ENCODE measurements at regions not wholly inside any gene's neighbourhood (a gene's known extent, or its start where the extent isn't known, plus 50 kb on each side); places are given as distances from the start of the nearest gene placed in this dataset.
"Not testable (repeated sequence)": the region's sequence is repeated elsewhere in the genome, so short reads cannot be mapped to it uniquely, and the experiment has no call there.

DNA sequence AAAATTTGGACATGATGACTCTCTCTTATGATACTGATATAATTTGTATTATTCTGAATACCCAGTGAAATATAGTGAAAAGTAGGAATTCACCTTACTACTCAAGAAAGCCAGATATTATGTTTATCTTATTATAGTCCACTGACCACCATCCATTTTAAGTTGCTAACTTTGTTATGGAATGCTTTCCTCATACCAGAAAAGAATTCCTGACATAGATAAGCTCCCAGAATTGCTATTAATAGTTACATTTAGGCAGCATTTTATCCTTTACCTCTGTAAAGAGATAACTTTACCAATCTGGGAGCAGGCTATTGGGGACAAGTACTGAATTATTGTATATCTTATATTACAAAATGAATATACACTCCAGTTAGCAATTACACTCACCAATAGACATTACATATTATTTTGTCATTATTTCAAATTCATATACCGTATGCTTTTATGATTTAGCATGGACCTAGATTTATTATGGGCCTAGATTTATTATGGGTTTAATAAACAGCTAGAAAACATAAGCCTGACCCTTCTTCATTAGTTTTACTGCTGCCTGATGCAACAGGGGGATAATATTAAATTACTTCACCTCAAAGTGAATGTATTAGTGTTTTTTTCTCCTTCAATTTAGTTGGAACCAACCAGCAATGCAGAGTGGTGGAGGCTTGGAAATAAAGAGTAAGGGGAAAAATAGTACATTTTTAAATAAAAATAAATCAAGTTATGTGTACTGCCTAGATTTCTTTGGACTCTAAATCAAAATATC is 1886.1 kb downstream of the PCDH9 start:
- DNase-seq = no peak

DNA sequence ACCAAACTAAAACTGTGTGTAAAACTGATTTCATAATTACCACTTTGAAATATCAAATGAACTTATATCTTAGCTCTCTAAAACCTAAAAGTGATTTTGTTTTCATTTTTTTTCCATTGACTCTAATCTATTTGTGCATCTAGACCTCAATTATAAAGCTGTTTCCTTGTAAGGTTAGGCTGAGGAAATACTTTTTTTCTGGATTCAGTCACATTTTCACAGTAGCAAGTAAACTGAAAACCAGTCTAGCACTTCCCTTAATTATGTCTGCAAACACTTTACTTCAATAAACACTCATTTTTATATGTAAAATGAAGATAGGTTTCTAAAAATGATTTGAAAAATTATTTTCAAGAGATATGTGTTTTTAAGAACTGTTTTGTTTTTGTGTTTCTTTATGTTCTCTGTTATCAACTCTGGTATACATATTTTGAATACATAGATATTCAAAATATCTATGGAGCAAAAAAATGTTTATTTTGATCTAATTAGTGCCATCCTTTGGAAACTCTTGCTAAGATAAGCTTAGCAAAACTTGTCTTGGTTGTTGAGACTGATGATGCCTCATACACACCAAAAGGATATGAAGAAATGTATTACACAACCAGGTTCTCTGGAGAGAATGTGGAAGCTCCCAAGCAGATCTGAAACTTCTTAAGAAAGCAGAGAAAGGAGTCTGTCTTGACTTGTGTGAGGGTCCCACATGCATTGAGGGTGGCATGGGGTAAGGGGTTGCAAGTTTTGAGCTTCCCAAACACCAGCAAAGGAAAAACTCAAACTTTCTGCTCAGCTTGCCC is 1887.4 kb downstream of the PCDH9 start:
- DNase-seq = no peak

DNA sequence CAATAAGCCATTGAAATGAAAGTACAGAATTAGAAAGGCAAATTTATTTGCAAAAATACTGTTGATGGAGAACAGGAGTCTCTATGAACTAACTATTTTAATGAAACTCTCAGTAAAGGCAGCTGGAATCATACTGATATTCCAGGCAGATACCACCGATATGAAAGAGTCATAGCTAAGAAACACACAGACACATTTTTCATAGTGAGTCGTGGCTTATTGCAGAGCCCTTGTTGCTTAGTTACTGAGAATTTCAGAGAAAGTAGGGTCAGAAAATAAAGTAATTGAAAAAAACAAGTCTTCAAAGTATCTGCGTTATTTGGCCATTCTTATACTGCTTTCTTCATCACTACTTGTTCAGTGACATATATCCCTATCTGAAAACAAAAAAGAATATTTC is 1890.9 kb downstream of the PCDH9 start:
- no peak for DNase-seq

DNA sequence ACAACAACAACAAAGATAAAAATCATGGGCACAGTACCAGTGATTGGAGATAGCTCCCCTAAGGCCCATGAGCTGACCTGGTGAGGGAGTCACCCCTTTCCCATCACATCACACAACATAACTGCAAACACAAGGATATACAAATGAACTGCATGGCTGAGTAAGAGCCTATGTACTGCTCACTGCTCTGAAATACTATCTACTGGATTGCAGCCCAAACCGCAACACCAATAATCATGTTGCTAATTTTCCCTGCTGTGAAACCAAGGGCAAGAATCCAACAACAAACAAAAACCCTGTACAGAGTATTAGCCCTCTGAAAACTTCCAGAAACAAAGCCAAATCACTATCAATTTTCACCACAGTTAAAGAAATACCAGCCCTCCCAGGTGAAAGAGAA is 1893.2 kb downstream of the PCDH9 start:
- no peak for DNase-seq

DNA sequence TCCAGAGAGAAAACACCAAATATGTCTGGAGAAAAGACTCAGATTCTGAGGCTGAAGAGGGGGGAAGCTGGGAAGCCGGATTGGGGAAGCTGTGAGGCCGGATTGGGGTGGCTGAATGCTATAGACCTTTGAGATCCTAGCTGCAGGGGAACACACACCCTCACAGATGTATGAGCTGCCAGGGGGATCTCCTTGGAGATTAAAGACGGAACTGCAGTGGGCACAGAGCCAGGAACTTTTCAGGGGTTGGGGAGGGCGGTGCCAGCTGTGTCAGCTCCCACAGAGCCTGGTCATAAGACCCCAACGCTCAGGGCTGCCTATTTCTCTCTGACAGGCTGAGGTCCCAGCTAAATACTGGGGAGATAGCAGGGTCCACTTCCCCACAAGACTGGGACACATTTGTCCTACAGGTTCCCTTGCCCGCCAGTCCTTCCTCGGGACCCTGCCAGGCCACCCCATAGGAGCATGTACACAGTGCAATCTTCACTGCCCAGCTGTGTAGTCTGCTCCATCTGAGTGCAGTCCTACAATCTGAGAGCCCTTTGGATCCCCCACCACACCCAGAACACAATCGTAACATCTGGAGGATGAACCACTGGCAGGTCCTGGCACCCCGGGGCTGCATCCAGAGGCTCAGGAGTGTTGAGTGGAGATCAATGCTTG is 1893.9 kb downstream of the PCDH9 start:
- DNase-seq = no peak

DNA sequence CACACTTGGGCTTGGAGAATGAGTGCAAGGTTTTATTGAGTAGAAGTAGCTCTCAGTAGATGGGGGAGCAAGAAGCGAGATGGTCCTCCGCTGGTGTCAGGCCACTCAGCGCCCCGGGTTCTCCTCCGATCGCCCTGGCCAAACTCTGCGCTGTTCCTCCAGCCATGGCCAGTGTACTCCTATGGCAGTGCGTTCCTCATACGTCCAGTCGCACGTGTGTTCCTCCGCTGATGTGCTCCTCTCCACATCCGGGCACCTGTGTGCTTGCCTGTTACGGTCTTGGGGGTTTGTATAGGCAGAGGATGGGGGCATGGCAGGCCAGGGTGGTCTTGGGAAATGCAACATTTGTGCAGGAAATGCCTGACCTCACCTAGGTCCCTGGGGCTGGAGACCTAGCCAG is 1899.4 kb downstream of the PCDH9 start:
- no peak for DNase-seq

DNA sequence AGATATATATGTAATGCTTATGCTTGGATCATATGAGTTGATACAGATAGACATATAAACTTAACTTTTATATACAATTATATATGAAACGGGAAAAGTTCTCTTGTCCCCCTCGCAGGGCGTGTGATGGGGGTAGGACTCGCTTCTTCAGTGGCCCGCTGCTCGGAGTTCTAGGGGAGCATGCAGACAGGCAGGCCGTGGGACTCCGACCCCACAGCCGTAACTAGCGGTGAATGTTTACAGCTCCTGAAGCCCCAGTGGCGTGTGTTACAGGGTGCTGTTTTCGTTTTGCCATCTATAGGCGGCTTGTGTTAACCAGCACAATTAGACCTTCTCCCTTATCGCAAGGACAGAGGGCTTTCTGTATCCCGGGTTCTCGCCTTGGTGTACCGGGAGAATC is 1899.8 kb downstream of the PCDH9 start:
- no peak for DNase-seq

DNA sequence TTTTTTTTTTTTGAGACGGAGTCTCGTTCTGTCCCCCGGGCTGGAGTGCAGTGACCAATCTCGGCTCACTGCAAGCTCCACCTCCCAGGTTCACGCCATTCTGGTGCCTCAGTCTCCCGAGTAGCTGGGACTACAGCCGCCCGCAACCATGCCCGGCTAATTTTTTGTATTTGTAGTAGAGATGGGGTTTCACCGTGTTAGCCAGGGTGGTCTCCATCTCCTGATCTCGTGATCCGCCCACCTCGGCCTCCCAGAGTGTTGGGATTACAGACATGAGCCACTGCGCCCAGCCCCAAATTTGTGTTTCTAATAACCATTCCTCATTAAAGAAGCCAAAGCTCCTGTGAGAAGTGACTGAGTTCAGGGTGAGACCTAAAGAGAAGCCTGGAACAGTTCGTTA is 1906.9 kb downstream of the PCDH9 start:
- not testable (repeated sequence) for DNase-seq

DNA sequence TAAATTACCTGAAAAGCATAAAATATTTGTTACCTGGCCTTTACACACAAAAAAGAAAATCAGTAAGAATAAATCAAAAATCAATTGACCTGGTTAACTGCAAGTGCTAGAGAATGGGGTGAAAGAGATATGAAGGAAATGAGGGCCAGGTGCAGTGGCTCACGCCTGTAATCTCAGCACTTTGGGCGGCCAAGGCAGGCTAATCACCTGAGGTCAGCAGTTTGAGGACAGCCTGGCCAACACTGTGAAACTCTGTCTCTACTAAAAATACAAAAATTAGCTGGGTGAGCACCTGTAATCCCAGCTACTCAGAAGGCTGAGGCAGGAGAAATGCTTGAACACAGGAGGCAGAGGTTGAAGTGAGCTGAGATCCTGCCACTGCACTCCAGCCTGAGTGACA is 1908.7 kb downstream of the PCDH9 start:
- not testable (repeated sequence) for DNase-seq

DNA sequence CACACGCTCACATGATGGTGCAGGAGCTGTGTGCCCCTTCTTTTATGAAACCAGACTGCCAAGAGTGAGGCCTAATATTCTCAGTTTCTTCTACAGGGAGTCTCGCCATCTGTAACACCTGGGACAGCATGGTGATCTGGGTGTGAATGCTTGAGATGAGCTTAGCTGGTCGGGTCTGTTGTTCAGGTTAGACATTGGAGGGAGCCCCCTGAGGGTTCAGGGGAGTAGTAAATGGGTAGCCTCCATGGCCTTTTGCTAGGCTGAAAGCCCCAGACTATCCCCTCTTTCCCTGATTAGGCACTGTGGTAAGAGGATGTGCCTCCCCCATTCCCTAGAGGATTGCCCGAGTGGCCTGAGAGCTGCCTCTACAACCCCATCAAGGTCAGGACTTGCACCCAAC is 1916.1 kb downstream of the PCDH9 start:
- DNase-seq = no peak

DNA sequence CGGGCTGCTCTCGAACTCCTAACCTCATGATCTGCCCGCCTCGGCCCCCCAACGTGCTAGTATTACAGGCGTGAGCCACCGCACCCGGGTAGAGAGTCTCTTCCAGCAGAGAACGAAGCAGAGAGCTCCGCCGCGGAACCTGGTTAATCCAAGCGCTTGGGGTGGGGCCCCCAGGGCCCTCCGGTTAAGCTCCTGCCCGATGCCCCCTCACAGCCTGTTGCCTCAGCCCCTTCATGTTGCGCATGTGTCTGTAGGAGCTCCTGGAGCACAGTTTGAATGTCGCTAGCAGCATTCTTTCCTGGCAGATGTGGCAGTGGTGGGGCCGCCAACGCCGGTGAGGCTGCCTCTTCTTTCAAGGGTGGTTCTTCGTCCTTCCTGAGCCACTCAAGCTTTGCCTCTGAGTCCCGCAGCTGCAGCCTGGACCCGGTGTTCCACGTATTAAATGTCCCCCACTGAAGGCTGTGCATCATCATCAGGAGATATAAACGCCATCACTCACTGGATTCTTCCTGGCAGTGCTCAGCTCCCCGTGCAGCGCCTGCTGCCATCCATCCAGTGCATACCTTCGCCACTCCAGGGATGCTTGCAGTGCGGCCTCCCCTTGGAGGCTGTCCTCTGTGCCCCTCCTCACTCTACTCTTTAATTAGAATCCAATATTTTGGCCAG is 1919.3 kb downstream of the PCDH9 start:
- DNase-seq = no peak

DNA sequence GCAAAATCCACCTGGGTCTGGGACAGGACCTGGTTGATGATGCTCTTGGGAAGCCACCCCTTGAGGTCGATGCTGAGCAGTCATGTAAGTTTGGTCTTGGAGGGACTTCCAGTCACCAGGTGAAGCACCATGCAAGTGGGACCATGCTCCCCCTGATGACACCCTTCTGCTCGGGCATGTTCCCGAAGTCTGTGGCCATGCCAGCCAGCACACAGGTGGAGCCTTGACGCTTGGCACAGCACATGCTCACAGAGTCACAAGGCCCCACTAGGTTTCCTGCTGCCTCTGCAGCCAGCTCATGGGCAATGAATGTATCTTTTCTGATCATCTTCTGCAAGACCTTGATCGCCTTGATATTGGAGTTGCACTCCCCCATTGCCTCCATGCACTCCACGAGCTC is 1920.2 kb downstream of the PCDH9 start:
- DNase-seq = no peak

DNA sequence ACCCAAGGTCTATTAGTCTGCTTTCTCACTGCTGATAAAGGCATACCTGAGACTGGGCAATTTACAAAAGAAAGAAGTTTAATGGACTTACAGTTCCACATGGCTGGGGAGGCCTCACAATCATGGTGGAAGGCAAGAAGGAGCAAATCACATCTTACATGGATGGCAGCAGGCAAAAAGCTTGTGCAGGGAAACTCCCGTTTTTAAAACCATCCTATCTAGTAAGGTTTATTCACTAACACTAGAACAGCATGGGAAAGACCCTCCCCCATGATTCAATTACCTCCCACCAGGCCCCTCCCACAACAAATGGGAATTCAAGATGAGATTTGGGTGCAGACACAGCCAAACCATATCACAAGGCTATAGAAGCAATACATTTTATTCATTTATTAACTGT is 1921.4 kb downstream of the PCDH9 start:
- not testable (repeated sequence) for DNase-seq

DNA sequence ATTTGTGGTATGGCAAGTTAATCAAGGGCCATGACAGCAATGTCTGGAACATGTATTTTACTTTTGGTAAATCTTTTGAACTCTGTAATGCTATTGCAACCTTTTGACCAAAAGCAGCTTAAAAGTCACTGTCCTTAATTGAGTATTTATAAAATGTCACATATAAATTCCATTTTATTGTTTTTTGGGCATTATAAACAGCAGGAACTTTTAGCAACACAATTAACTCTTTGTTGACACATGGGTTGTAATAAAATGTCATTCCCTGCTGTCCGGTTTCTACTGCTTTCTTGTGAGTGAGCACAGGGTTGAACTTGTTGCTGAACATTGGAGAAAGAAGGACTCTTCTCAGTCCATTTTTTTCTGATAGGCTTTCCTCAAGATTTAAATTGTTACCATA is 1923.1 kb downstream of the PCDH9 start:
- no peak for DNase-seq

DNA sequence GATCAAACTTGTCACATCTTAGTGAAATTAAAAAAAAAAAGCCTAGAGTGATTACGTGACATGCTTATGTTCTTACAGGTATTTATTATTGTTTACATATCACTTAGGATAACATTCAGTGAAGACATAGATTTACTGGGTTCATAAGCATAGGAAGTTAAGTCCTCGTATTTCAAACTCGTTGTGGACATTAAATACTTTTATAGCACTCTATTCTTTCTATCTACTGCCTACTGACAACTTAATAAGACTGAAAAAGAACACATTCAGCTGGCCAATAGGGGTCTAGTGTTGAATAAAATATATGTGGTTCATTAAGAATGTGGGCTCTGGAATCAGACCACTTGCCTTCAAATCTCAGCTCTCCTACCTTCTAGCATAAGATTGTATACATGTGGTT is 1927.4 kb downstream of the PCDH9 start:
- DNase-seq = no peak

DNA sequence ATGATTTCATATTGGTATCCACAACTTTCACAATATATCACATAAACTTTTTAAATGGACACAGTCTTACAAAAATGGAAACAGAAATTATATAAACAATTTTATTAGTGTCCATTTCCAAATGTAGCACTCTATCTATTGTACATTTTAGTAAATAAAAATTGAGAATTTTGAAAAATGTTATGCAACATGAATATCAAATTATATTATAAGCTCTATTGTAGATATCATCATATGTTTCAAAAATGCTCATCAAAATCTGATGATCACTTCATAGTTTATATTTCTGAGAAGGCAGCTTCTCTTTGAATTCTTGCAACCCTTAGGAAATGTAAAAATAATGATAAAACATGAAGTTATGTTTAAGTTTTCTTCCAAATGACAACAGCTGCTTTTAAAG is 1928.6 kb downstream of the PCDH9 start:
- no peak for DNase-seq

DNA sequence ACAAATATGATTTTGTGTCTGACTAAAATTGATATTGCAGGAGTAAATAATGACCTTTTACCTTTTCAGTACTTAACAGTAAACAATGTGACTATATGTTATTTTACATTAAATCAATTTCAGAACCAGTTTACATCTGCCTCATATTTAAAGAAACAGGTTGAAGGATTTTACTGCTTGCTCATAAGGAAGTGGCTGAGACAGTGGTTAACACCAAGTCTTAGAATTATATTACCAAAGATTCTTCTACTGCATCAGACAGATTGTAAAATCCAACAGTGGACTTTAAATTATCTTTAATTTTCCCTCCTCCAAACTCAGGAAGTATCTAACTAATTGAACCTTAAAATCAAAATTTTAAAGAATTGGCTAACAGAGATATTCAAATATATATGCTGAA is 1929.9 kb downstream of the PCDH9 start:
- DNase-seq = no peak

DNA sequence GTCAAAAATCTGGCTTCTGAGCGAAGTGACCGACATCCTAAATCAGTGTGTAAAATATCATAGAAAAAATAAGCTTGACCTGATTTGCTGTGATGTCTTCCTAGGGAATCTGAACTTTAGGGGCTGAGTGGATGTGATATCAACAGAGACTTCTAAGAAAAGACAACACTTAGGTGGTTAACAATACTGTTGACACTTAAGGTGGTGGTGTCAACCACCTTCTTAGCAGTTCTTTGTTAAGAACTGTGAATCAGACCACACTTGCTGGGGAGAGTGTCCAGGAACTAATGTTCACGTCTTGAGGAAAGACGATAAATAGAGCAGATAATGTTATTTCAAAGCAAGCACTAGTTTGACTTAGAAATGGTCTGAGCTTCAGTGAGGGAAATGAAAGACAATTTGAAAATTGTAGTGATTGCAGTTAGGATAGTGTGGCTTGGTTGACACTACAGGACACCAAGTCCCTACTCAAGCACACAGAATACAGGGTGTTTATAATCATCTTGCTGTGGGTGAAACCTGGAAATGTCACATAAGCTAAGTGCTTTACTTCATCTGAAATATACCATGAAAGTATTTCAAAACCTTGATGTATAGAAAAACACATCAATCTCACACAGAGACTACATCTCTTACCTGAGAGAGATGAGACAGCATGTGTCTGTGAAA is 1936.5 kb downstream of the PCDH9 start:
- DNase-seq = no peak

DNA sequence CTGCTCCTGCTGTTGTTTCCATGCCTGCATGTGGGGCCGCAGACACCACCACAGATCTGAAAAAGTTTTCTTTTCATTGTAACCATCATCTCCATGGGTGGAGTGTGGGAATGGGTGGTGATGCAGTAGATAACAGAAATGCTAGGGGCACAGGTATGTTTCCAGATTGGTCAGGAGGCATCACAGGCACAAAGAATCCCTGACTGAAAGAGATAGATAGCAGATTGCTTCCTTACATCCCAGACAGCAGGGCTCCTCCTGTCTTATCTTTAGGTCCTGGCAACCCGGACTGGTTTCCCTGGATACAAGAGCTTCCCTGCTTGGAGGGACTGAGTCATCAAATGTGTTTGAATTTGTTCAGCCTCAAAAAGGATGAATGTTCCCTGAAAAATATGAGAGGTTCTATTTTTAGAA is 1937.6 kb downstream of the PCDH9 start:
- no peak for DNase-seq

DNA sequence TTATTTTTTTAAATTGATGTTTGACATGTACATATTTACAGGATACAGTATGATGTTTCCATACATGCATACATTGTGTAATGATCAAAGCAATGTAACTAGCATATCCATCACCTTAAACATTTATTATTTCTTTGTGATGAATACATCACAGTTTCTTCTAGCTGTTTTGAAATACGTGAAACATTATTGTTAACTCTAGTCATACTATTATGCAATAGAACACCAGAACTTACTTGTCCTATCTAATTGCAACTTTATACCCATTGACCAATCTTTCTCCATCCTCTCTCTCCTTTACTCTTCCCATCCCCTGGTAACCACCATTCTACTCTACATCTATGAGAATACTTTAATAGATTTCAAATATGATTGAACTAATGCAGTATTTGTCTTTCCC is 1942.7 kb downstream of the PCDH9 start:
- no peak for DNase-seq

DNA sequence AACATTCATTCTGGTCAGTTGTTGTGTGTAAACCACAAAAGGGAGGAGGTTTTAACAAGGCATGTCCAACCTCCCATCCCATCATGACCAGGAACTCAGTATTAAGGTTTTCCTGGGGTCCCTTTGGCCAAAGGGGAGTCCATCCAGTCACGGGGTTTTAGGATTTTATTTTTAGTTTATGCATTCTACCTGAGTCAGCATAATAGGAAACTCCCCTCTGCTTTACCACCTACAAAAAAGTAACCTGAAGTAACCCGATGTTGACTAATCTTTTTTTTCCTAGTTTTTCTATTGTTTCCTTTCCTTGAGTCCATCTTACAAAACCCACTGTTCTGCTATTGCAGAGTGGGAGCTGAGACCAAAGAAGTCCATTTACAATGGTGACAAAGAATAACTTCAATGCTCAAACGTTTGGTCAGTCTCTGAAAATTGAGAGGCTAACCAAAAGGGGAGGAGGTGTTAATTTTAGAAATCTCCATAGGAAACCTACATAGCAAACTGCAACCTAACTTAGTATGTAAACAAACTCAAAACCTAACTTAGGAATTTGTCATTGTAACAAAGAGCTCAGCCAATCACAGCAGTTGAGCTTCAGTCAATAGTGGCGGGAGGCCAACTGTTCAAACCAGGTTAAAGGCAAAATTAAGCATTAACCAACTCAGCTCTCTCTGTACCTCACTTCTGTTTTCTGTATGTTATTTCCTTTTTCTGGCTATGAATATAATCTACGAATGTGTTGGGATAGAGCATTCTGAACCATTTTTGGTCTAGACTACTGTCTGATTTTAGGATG is 1954.1 kb downstream of the PCDH9 start:
- DNase-seq = no peak

DNA sequence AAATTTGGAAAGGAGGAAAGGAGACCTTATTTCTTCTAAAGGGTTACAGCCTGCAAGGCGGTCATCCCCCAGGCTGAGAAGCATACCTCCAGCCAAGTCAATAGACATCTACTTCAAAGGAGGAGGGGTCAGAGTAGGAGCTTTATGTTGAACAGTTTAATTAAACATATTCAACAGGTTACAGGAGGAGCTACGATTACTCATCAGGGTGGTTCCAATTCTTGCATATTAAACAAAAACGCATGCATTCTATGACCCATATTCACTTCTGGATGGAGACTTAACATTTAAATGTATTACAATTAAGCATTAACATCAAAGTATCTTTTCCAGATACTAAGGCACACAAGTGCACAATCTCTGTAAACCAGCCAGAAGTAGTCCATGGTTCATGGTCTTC is 1955.0 kb downstream of the PCDH9 start:
- DNase-seq = no peak
